Endothelial cell (in vitro differentiated cells): ENCODE measurements at regions not wholly inside any gene's neighbourhood (a gene's known extent, or its start where the extent isn't known, plus 50 kb on each side); places are given as distances from the start of the nearest gene placed in this dataset.

Source experiments
- DNase-seq: peaks from one replicate; pipeline ENCODE4 v3.0.0; 2021; ENCODE audit warnings: low spot score
- H3K27ac Mint-ChIP-seq: one replicate; pipeline ENCODE4 v1.8.0; 2021; ENCODE audit warnings: mixed read lengths, inconsistent platforms; ENCODE audit not compliant: unreplicated experiment
- H3K27me3 Mint-ChIP-seq: one replicate; pipeline ENCODE4 v1.8.0; 2021; ENCODE audit warnings: mild to moderate bottlenecking, moderate library complexity, mixed read lengths, inconsistent platforms; ENCODE audit not compliant: unreplicated experiment
- H3K36me3 Mint-ChIP-seq: one replicate; pipeline ENCODE4 v1.8.0; 2021; ENCODE audit warnings: mild to moderate bottlenecking, low read depth, mixed read lengths, inconsistent platforms; ENCODE audit not compliant: unreplicated experiment
- H3K4me1 Mint-ChIP-seq: one replicate; pipeline ENCODE4 v1.8.0; 2021; ENCODE audit warnings: mild to moderate bottlenecking, mixed read lengths, inconsistent platforms; ENCODE audit not compliant: unreplicated experiment
- H3K4me3 Mint-ChIP-seq: one replicate; pipeline ENCODE4 v1.8.0; 2021; ENCODE audit warnings: mild to moderate bottlenecking, mixed read lengths, inconsistent platforms; ENCODE audit not compliant: unreplicated experiment
- H3K9me3 Mint-ChIP-seq: one replicate; pipeline ENCODE4 v1.8.0; 2021; ENCODE audit warnings: mixed read lengths, inconsistent platforms; ENCODE audit not compliant: unreplicated experiment
- TF ChIP-seq, protein P1 (sequence below): fragments of 200-600 bp; sonication (generic); IDR thresholded peaks from one replicate; pipeline ENCODE4 v1.5.0; 2021; ENCODE audit warnings: antibody characterized with exemption; ENCODE audit not compliant: unreplicated experiment

DNA sequence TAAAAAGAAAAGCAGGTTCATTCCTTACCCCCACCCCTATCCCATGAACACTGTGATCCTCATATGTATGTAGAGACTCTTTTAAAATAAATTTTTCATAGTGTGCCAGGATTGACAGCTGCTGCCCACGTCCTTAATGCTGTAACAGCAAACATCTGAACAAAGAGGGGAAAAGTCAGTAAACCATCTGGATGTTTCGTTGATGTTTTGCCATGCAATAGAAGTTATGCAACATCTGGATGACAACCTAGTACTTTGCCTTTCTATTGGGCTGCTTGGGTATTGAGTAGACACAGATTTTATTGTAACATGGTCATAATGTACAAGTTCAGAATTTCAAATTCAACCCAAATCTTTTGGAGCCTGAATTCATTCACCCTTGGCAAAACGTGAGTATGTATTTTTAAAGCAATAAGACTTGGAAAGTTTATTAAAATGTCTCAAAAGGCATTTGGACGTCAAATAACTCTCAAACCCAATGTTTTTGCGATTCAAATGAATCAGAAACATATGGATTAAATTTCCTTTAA, 500.3 kb downstream of the DHX35 start:
- Mint-ChIP-seq H3K4me3 (no peak overlapping the region), H3K9me3 (no peaks in the 10 kb centered on the region), H3K36me3 (no peaks in the 10 kb centered on the region), H3K4me1 (no peaks in the 10 kb centered on the region), H3K27ac (no peak overlapping the region), H3K27me3 (peaks cover 2% of the 10 kb centered on the region)
- no peak for DNase-seq
- TF ChIP-seq, protein P1, sequence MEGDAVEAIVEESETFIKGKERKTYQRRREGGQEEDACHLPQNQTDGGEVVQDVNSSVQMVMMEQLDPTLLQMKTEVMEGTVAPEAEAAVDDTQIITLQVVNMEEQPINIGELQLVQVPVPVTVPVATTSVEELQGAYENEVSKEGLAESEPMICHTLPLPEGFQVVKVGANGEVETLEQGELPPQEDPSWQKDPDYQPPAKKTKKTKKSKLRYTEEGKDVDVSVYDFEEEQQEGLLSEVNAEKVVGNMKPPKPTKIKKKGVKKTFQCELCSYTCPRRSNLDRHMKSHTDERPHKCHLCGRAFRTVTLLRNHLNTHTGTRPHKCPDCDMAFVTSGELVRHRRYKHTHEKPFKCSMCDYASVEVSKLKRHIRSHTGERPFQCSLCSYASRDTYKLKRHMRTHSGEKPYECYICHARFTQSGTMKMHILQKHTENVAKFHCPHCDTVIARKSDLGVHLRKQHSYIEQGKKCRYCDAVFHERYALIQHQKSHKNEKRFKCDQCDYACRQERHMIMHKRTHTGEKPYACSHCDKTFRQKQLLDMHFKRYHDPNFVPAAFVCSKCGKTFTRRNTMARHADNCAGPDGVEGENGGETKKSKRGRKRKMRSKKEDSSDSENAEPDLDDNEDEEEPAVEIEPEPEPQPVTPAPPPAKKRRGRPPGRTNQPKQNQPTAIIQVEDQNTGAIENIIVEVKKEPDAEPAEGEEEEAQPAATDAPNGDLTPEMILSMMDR, result no peak

DNA sequence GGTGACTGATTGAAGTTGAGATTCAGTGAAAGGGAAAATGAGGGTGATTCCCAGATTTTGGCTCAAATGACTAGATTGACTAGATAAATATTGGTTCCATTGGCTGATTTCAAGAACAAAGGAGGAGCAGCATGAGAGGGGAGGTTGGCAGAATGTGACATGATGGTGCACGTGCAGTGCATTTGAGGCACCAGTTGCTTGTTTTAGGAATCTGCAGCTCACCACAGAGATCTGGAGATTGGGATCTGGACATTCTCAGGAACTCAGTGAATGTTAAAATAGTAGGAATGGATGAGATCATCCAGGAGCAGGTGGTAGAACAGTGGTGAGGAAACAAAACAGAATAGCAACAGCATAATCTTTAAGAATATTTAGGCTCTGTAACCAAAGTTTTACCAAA, 496.3 kb downstream of the DHX35 start:
- H3K4me3 Mint-ChIP-seq, result no peak overlapping the region
- no peaks in the 10 kb centered on the region for H3K4me1 Mint-ChIP-seq
- H3K36me3 Mint-ChIP-seq, result no peaks in the 10 kb centered on the region
- no peak for DNase-seq
- TF ChIP-seq, protein P1, result no peak
- H3K9me3 Mint-ChIP-seq, result no peaks in the 10 kb centered on the region
- no peak overlapping the region for H3K27ac Mint-ChIP-seq
- H3K27me3 Mint-ChIP-seq, result peaks cover 2% of the 10 kb centered on the region

DNA sequence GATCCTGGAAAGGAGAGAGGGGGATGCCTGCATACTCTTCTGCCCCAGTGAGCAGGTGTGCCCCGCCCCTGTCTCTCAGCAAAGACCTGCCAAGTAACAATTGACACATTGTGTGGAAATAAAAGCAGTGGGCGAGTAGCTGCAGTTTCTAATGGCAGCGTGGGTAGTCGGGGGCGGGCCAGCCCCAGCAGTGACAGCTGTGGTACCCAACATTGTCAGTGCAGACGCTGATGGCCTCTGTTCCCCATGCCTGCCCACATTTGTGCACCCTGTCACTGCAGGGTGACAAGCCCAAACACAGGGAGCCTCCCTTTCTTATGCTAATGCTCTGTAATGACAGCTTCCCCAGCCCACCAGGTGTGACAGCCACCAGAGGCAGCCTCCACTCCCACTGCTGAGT, 491.7 kb downstream of the DHX35 start:
- no peaks in the 10 kb centered on the region for H3K4me1 Mint-ChIP-seq
- H3K27ac Mint-ChIP-seq, result no peak overlapping the region
- TF ChIP-seq, protein P1, result no peak
- H3K36me3 Mint-ChIP-seq, result no peaks in the 10 kb centered on the region
- H3K9me3 Mint-ChIP-seq, result no peaks in the 10 kb centered on the region
- no peak for DNase-seq
- H3K4me3 Mint-ChIP-seq, result no peak overlapping the region
- no peaks in the 10 kb centered on the region for H3K27me3 Mint-ChIP-seq

DNA sequence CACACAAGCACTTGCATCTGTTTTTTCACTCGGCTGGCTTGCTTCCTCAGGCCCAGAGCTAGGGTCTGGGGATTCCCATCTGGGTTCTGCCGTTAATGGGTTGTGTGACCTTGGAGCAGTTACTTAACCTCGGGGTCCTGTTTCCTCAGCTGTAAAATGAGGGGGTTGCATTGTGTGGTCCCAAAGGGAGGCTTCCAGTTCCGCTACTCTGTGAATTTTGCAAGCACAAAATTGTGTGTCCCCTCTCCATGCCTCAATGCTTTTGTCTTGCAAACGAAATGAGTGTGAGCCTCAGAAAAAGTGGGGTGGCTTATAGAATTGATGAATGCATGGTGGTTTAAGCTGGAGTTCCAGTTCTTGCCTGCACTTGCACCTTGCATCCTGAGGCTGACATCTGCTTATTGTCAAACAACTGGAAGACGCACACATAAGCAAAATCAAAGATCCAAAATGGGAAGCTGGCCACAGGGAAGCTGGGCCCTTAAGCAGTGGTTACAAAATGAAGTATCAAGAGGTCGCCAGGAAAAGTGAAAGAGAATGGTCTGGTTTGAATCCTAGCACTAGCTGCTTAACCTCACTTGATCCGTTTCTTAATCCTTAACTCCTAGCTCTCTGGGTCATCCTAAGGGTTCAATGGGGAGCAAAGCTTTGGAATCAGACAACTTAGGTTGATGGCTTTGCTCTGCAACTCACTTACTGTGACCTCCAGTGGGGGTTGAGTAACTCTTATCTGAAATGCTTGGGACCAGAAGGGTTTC, 490.6 kb downstream of the DHX35 start:
- Mint-ChIP-seq H3K9me3 (no peaks in the 10 kb centered on the region), H3K27me3 (no peaks in the 10 kb centered on the region), H3K27ac (no peak overlapping the region), H3K4me3 (no peak overlapping the region), H3K36me3 (no peaks in the 10 kb centered on the region), H3K4me1 (no peaks in the 10 kb centered on the region)
- no peak for DNase-seq
- TF ChIP-seq, protein P1, result no peak

DNA sequence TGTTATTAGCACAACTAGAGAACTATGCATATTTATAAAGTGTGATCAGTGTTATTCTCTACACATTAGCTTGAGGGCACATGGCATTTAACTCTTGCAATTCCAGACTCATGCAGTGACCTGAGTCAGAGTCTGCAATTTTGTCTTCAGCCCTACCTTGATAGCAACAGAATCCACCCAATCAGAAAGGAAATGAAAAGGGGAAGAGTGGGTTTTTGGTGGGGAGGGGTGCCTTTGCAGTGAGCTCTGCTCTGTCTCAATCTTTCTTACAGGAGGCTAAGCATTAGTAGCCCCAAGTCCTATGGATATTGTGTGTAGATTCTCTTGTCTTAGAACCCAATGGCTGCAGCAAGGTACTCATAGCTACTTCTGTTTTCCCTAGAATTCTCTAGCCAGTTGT, 489.2 kb downstream of the DHX35 start:
- Mint-ChIP-seq H3K4me1 (no peaks in the 10 kb centered on the region), H3K4me3 (no peak overlapping the region), H3K27ac (no peak overlapping the region), H3K36me3 (no peaks in the 10 kb centered on the region), H3K9me3 (no peaks in the 10 kb centered on the region), H3K27me3 (no peaks in the 10 kb centered on the region)
- TF ChIP-seq, protein P1, result no peak
- DNase-seq, result no peak
